Right hindlimb (tissue), 1 donor: ENCODE measurements at regions not wholly inside any gene's neighbourhood (a gene's known extent, or its start where the extent isn't known, plus 50 kb on each side); places are given as distances from the start of the nearest gene placed in this dataset.
"Not testable (repeated sequence)": the region's sequence is repeated elsewhere in the genome, so short reads cannot be mapped to it uniquely, and the experiment has no call there.

Experiments used
- DNase-seq: peaks from one replicate; pipeline ENCODE4 v3.0.0-alpha.2; 2018

- no peak for DNase-seq
Measured at GRCh38 chr1:29624320-29625083, 388.2 kb downstream of the PTPRU start.

GRCh38 chr1:29623501-29623900, 387.2 kb downstream of the PTPRU start:
- no peak for DNase-seq

GRCh38 chr1:29621826-29622435, 385.6 kb downstream of the PTPRU start:
- no peak for DNase-seq

- no peak for DNase-seq
Measured at GRCh38 chr1:29620631-29621030, 384.3 kb downstream of the PTPRU start.

- DNase-seq: no peak
Measured at GRCh38 chr1:29607236-29607635, 370.9 kb downstream of the PTPRU start.

- DNase-seq: not testable (repeated sequence)
Measured at GRCh38 chr1:29604796-29605195, 368.5 kb downstream of the PTPRU start.

- DNase-seq: no peak
Measured at GRCh38 chr1:29603622-29604021, 367.3 kb downstream of the PTPRU start.

- no peak for DNase-seq
Measured at GRCh38 chr1:29602203-29602602, 365.9 kb downstream of the PTPRU start.

- no peak for DNase-seq
Measured at GRCh38 chr1:29601021-29601420, 364.7 kb downstream of the PTPRU start.

GRCh38 chr1:29599826-29600225, 363.5 kb downstream of the PTPRU start:
- DNase-seq: no peak

GRCh38 chr1:29599071-29599470, 362.7 kb downstream of the PTPRU start:
- DNase-seq: no peak

GRCh38 chr1:29597861-29598260, 361.5 kb downstream of the PTPRU start:
- DNase-seq: no peak

GRCh38 chr1:29593601-29594382, 357.5 kb downstream of the PTPRU start:
- no peak for DNase-seq

- no peak for DNase-seq
Measured at GRCh38 chr1:29592731-29593130, 356.4 kb downstream of the PTPRU start.

GRCh38 chr1:29592261-29592615, 355.9 kb downstream of the PTPRU start:
- DNase-seq: no peak

- DNase-seq: no peak
Measured at GRCh38 chr1:29591601-29592260, 355.4 kb downstream of the PTPRU start.

- no peak for DNase-seq
Measured at GRCh38 chr1:29590583-29591565, 354.6 kb downstream of the PTPRU start.

GRCh38 chr1:29589716-29590115, 353.4 kb downstream of the PTPRU start:
- DNase-seq: not testable (repeated sequence)

- no peak for DNase-seq
Measured at GRCh38 chr1:29586991-29587745, 350.8 kb downstream of the PTPRU start.

- no peak for DNase-seq
Measured at GRCh38 chr1:29586215-29586614, 349.9 kb downstream of the PTPRU start.

- DNase-seq: no peak
Measured at GRCh38 chr1:29585656-29586055, 349.3 kb downstream of the PTPRU start.
